GM18502 (cell line): ENCODE measurements at regions not wholly inside any gene's neighbourhood (a gene's known extent, or its start where the extent isn't known, plus 50 kb on each side); places are given as distances from the start of the nearest gene placed in this dataset.

ENCODE experiments used
- ATAC-seq: cut with Tn5 transposase; IDR thresholded peaks from one replicate; pipeline ENCODE4 v1.9.1; 2021; ENCODE audit warnings: mild to moderate bottlenecking; ENCODE audit not compliant: unreplicated experiment, poor library complexity

DNA sequence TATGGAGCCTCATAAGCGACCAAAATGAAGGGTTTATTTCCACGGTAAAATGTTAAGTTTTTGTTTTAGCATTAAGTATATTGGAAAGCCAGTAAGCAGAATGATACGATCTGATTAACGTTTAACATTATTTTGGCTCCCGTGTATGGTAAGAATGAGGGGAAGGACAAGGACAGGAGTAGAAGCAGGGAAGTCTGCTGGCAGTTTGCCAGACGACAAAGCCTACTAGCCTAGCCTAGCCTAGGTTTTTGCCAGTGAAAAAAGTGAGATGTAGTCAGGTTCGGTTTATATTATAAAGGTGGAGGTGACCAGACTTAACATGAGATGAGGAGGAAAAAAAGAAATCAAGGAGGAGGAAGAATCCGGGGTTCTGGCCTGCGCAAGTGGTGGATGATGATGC is 78.9 kb upstream of the ARHGAP32 start:
- ATAC-seq, result no peak

DNA sequence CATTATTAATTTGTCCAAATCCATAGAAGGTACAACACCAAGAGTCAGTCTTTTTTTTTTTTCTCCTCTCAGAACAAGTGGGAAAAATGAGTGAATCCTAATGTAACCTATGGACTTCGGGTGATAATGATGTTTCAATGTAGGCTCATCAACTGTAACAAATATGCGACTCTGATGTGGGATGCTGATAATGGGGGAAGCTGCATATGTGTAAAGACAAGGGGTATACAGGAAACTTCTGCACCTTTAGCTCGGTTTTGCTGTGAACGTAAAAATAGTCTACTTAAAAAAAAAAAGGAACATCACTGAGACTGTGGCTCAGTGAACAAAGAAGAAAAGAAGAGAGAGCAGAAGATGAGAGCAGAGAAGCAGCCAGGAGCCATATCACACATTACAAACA is 78.3 kb upstream of the ARHGAP32 start:
- ATAC-seq, result no peak

DNA sequence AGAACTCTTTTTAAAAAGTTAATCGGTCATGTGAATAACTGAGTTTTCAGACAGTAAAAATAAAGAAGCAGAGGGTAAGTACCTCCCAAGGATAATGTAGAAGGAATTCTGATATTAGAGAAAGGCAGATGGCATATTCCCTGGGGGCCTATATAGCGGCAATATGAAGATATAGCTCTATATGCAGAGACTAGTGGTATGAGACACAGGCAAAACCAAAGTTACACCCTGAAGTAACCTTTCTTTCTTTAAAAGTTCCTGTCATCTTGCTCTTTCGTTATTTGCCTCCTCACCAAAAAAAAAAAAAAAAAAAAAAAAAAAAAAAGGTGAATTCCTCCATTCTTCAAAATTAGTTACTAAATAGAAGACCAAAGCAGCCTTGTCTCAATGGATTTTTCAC is 76.2 kb upstream of the ARHGAP32 start:
- no peak for ATAC-seq

DNA sequence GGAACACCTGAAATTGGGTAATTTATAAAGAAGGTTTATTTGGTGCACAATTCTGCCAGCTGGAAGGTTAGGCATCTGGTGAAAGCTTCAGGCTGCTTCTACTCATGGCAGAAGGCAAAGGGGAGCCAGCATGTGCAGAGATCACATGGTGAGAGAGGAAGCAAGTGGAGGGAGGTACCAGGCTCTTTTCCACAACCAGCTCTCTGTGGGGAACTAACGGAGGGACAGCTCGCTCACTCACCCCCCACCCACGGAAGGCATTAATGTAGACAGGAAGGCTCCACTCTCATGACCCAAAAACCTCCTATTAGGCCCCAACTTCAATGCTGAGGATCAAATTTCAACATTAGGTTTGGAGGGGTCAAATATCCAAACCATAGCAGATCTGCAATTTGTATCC is 75.6 kb upstream of the ARHGAP32 start:
- ATAC-seq, result no peak

DNA sequence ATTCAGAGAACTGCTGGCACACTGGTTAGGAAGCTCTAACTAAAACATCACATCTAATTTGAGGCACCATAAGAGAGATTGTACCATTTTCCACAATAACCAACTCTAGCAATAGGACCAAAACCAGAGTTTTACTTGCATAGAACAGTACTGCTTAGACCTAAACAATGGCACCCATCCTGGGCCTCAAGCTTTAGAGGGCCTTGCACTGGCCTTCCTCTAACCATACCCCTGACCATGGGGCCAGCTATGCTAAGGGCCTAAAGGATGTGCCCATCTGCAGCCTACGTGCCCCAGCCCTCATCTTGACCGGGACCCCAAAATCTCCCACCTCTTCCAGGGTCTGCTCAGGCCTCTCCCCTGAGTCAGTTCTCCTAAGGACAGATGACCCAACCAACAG is 74.4 kb upstream of the ARHGAP32 start:
- no peak for ATAC-seq

DNA sequence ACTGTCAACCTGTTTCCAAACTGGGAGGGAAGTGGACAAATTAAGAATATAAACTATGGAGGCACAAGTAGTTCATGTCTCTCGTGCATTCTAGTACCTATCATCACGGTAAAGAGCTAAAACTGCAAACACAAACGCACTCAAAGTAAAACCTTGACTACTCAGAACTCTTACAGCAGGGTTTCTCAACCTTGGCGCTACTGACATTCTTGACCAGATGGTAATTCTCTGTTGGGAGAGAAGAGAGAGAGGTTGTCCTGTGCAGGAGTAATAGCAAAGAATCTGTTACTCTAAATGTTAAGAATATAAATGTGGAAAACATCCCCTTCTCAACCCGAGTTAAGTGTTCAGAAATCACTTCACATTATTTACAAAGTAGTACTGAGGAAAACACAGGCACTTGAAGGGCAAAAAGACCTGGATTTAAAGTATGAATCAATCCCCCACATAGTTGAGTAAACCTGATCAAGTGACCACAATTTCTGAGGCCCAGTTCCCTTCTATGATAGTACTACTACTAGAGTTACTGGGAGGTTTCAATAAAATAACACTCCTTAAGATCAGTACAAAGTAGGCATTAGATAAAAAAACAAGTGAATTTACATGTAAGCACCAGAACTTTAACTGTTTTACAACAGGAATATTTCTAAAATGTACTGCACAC is 73.1 kb upstream of the ARHGAP32 start:
- no peak for ATAC-seq

DNA sequence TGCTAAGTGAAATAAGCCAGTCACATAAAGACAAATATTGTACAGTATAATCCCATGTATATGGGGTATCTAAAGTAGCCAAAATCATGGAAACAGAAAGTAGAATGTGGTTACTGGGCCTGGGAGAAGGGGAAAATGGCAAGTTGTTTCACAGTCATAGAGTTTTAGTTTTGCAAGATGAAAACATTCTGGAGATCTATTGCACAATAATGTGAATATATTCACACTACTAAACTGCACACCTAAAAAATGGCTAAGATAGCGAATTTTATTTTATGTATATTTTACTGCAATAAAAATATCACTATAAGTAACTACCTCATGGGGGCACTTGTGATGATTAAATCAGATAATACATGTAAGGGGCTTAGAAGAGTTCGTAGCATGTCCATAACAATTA is 72.0 kb upstream of the ARHGAP32 start:
- ATAC-seq, result no peak

DNA sequence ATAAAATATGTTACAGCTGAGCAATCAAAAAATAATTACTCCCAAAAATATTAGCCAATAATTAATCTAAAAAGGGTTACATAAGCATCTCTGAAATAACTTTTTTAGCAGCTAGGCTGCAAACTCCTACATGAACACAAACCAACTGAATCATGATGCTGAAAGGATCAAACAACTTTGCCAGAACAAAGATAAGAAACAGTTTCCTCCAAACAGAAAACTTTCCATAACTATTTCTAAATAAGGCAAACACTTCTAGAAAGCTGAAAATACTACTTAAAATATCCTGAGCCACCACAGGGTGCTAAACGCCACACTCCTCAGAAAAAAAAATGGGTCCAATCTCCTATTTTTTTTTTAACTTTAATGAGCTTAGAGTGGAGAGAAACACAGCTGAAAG is 68.6 kb upstream of the ARHGAP32 start:
- ATAC-seq, result no peak

DNA sequence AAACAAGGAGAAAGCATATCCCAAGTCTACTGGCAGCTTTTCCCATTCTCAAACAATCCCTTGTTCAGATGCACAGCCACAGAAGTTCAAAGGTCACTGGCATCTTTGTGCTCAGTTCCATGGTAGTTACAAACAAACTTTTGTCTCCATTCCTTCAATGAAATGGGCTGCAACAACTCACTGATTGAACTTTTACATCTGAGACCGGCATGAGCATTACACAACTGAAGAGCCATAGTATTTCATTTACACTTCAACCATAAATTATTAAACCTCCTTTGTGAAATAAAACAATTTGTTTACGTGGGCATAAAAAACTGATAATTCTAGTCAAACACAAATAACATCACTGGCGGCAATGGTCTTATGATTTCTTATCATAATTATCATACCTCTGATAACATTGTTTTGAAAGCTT is 67.8 kb upstream of the ARHGAP32 start:
- no peak for ATAC-seq

DNA sequence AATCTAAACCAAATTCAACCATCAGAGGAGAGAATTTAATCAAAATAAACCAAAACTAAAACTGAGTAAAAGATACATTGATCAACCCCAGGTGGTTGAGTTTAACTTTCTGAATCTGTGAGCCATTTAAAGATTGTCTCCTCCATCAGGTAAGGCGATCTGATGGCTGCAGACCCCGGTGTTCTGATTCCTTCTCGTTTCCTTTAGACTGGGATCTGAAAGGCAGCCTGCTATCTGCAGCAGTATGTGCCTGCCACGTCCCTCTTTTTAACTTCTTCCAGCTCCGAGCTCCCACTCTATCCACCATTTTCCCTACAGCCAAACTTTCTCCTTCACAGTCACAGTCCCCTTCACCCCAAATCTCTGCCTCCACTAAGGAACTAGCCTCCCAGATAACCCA is 66.1 kb upstream of the ARHGAP32 start:
- no peak for ATAC-seq

DNA sequence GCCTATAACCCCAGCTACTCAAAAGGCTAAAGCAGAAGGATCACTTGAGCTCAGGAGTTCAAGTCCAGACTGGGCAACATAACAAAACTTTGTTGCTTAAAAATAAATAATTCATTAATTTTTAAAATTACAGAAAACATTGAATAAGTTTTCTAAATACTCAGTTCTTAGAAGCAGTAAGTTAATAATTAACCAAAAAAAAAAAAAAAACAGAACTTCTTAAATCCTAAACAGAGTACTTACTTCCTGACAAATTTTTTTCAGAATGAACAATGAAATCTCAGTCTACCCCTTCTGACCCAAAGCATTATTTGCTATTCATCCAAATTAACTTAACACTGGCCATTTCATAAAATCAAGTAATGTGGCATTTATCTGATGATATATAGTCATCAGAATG is 65.4 kb upstream of the ARHGAP32 start:
- ATAC-seq, result no peak

DNA sequence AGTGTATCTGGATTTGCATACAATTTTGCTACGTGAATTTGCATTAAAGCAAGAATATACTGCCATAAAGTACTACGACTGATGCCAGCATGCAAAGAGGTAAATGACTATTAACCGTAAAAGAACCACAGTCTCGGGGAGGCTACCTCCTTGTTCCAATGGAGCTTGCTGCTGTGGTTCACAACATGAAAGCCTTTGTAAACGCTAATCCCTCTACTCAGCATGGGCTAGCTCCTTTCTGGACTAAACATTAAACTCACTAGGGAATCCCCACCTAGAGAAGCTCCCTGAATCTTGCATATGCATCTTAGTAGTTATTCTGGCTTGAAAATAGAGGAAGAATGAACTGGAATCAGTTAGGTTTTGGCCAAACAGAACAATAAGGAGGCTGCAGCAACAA is 60.5 kb upstream of the ARHGAP32 start:
- no peak for ATAC-seq

DNA sequence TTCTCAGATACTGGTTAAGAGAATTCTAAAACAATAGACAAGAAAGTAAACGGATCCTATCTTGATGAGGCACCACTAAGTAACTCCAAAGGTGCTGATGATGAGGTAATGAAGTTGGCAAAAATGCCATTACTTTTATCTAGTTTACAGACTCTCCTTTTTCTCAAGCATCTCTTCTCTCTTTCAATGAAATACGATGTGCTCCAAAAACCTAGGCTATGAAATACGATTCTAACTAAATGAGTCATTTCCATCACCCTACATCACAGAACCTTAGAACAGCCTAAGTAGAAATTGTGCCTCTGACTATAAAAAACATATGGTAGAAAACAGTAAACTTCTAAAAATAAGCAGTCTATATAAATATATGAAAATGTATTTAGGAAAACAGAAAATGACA is 58.9 kb upstream of the ARHGAP32 start:
- ATAC-seq, result no peak

DNA sequence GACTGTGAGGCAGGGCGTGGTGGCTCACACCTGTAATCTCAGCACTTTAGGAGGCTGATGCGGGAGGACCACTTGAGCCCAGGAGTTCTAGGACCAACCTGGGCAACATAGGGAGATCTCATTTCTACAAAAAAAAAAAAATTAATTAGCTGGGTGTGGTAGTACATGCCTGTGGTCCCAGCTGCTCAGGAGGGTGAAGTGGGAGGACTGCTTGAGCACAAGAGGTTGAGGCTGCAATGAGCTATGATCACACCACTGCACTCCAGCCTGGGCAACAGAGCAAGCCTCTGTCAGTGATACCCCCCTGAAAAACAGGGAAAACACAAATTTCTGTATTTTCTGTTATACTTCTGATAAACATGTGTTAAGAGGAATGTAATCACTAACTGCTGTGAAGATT is 57.8 kb upstream of the ARHGAP32 start:
- ATAC-seq, result no peak

DNA sequence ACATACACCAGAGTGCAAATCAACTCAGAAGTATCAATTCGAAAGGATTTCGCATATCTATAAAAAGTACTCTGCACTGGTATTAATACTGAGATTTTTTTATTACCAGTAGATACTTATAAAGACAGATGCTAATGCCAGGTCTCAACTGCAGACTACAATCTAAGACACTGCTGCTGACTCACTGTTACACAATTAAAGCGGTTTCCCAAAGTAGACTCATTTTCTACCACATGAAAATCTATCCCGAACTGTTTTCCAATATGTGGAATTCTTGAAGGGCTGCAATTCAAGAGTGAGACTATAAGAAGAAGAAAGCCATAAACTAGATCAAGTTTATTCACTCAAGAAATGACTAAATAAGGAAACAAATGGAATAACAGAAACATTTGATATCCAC is 57.2 kb upstream of the ARHGAP32 start:
- no peak for ATAC-seq

DNA sequence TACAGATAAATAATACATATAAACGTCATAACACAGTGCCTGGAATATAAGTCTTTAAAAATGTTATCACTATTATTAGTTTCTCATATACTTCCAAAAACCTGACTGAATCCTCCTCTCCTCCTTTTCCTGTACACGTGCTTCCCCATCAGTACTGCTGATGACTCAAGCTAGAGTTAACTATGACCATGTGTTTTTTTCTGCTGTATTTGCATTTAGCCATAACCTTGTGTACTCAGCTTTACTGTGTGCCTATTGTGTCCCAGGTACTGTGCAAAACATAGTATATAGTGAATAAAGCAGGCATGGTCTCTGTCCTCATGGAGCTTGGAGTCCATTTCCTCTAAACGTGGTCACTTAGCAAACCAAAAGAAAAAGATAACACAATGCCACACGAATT is 56.5 kb upstream of the ARHGAP32 start:
- no peak for ATAC-seq

DNA sequence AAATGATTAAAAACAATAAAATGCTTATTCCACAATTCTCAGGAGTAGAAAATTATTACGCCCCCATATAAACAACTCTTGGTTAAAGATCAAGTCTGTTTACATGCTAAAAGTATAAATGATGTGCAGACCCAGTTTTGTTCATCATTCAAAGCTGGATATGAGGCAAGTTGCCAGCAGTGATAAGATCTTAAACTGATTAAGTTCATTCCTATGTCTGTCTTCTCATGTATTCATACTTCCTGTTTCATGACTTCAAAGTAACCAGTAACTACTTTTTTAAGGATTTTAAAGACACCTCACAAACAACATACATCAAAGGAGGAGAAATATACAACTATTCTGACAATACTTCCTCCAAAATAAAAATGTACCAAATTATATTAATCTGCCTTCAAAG is 55.0 kb upstream of the ARHGAP32 start:
- ATAC-seq, result no peak

DNA sequence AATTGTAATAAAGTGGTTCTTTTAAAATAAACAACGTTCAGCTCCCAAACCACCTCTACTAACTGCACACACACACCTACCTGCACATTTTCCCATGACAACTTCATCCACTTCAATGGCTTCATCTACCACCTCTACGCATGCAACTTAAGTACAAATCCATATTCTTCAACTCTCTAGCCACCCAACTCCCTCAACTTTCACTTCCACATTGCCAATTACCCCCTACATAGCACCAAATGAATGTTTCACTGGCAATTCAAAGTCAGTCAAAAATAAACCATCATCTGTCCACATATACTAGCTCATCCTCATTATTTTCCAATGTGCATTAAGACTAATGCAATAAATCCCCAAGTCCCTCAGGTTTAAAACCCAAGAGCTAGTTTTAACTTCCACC is 50.7 kb upstream of the ARHGAP32 start:
- ATAC-seq, result no peak
